Stomach smooth muscle (tissue), 2 donors: ENCODE measurements at regions not wholly inside any gene's neighbourhood (a gene's known extent, or its start where the extent isn't known, plus 50 kb on each side); places are given as distances from the start of the nearest gene placed in this dataset.

Experiments
- H3K27ac ChIP-seq: one replicate; pipeline ENCODE4 v1.7.0; 2013; ENCODE audit warnings: mild to moderate bottlenecking, low read length, inconsistent platforms
- H3K27me3 ChIP-seq, 2 donors: one replicate each; pipeline ENCODE4 v1.7.0; 2013; ENCODE audit warnings: low read length in 2 of 2; ENCODE audit not compliant: insufficient read depth in 2 of 2, control insufficient read depth in 1 of 2
- H3K36me3 ChIP-seq, 2 donors: one replicate each; pipeline ENCODE4 v1.7.0; 2013; ENCODE audit warnings: low read length in 2 of 2; ENCODE audit not compliant: control insufficient read depth in 2 of 2, insufficient read depth in 2 of 2
- H3K4me1 ChIP-seq: one replicate; pipeline ENCODE4 v1.7.0; 2013; ENCODE audit warnings: low read length; ENCODE audit not compliant: control insufficient read depth, insufficient read depth
- H3K4me3 ChIP-seq, 2 donors: one replicate each; pipeline ENCODE4 v1.7.0; 2013; ENCODE audit warnings: low read length in 2 of 2
- H3K9ac ChIP-seq, 2 donors: one replicate each; pipeline ENCODE4 v1.7.0; 2013; ENCODE audit warnings: low read length in 2 of 2, mild to moderate bottlenecking in 1 of 2
- H3K9me3 ChIP-seq, 2 donors: one replicate each; pipeline ENCODE4 v1.7.0; 2013; ENCODE audit warnings: low read length in 2 of 2; ENCODE audit not compliant: control insufficient read depth in 2 of 2
- donor health status: healthy.
- donor health status: Pancreatic carcinoma.

DNA sequence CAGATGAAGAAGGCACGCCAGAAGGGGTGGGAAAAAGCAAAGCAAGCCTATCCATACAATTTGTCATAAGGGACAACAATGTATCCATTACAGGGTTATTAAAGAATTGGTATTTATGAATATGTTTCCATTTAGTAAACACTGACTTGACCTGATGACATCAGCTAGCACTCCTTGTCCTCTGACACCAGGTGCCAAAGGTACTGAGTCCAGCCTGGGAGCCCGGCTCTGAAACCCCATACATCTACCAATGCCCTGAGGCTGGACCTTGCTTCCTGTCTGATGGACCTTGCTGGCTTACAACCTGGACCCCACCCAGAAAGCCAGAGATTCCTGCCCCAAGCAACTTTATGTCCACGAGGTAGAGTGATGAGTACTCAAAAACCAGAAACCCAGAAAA is 263.0 kb upstream of the ATP11B start:
- no peak overlapping the region for H3K27ac ChIP-seq
- H3K27me3 ChIP-seq: no peaks in the 10 kb centered on the region
- no peaks in the 10 kb centered on the region for H3K36me3 ChIP-seq
- no peak overlapping the region for H3K4me3 ChIP-seq
- no peaks in the 10 kb centered on the region for H3K9me3 ChIP-seq
- H3K4me1 ChIP-seq: no peaks in the 10 kb centered on the region
- no peak overlapping the region for H3K9ac ChIP-seq

DNA sequence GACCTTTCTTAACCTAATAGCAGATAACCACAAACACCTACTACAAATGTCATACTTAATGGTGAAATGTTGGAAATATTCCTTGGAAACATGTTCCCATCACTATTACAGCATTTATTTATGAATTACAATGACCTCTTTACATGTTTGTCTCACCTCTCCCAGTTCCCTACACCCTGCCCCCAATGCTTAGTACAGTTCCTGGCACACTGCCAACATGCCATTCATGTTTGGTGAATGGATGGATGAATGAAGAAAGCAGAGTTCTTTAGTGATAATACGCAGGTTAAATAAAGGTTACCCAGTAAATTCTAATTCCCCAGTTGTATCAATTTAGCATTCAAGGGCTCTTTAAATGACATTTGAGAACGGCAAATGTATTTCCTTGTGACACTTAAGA is 259.9 kb upstream of the ATP11B start:
- Histone ChIP-seq H3K27ac (no peak overlapping the region), H3K9me3 (no peaks in the 10 kb centered on the region), H3K9ac (no peak overlapping the region), H3K4me3 (no peak overlapping the region), H3K27me3 (no peaks in the 10 kb centered on the region), H3K4me1 (no peaks in the 10 kb centered on the region), H3K36me3 (no peaks in the 10 kb centered on the region)

DNA sequence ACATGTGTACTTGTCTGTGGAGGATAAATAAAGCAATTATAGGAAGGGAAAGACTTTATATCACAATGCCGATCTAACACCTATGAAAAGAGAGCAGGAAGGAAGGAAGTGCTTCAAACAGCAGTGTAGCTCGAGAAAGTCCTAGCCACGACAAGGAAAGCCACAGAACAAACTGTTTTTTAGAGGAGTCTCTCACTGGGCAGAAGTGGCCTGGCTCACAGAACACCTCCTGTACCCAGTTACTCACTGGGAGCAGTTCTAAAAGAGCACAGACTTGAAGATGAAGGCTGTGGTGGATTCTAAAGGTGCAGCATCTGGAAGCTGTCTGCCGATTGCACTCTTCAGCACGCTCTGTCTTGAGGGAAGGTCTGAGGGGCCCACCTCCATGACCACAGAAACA is 248.8 kb upstream of the ATP11B start:
- H3K9ac ChIP-seq: no peak overlapping the region
- no peaks in the 10 kb centered on the region for H3K4me1 ChIP-seq

DNA sequence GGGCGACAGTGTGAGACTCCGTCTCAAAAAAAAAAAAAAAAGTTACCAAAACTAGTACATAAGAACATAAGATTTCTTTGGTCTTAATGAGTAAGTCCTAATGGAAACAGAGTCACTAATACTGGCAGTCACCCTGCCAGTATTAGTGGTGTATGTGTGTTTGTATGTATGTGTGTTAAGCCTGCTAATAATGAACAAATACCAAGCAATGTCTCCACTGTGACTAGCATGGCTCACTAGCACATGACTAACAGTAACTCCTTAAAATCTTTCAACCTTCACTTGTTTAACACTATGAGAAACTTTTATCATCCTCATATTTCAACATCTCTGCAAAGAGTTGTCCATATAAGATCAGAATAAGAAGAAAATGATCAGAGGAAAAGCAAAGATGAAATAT is 231.0 kb upstream of the ATP11B start:
- no peaks in the 10 kb centered on the region for H3K4me1 ChIP-seq
- H3K4me3 ChIP-seq: no peak overlapping the region
- no peaks in the 10 kb centered on the region for H3K27me3 ChIP-seq
- no peak overlapping the region for H3K27ac ChIP-seq
- no peaks in the 10 kb centered on the region for H3K36me3 ChIP-seq
- no peak overlapping the region for H3K9ac ChIP-seq
- H3K9me3 ChIP-seq: peaks cover 0 to 5% of the 10 kb centered on the region in 2 donors

More for the DNA sequence above, 248.8 kb upstream of the ATP11B start:
- Histone ChIP-seq H3K36me3 (no peaks in the 10 kb centered on the region), H3K4me3 (no peak overlapping the region), H3K27me3 (no peaks in the 10 kb centered on the region), H3K27ac (no peak overlapping the region), H3K9me3 (no peaks in the 10 kb centered on the region)

DNA sequence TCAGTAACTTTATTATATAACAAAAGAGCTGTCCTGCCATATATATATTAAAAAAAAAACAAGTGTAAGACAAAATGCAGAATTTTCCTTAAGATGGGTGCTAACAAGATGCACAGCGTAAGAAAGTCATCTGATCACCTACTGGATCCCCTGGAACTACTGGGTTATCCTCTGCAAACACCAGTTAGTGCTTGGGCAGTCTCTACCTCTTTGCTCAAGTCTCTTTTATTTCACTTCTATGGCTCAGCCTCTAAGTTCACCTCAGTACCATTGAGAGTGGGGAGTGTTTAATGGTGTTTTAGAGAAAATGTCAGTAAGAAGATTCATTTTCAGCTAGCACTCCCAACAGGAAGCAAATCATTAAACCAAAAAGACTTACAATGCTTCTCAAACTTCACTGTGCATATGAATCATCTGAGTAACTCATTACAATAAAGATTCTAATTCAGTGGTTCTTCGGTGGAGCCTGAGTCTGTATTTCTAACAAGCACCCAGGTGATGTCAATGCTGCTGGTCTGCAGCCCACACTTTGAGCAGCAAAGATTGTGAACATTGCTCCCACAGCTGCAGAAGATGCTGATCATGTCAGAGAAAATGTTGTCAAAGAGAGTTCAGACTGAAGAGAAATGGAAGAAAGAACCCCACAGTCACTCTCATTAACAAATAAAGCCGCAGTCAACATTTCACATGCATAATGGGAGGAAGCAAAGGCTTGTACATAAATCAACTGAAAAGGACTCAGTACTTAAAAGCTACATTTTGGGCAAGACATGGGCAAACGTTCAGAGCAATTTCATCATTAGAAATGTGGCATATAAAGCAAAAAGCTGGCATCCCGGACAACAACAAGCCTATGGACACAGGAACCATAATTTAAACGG is 227.1 kb upstream of the ATP11B start:
- H3K27ac ChIP-seq: no peak overlapping the region
- H3K27me3 ChIP-seq: no peaks in the 10 kb centered on the region
- H3K9me3 ChIP-seq: no peaks in the 10 kb centered on the region
- H3K36me3 ChIP-seq: no peaks in the 10 kb centered on the region
- no peak overlapping the region for H3K4me3 ChIP-seq
- no peaks in the 10 kb centered on the region for H3K4me1 ChIP-seq
- no peak overlapping the region for H3K9ac ChIP-seq

DNA sequence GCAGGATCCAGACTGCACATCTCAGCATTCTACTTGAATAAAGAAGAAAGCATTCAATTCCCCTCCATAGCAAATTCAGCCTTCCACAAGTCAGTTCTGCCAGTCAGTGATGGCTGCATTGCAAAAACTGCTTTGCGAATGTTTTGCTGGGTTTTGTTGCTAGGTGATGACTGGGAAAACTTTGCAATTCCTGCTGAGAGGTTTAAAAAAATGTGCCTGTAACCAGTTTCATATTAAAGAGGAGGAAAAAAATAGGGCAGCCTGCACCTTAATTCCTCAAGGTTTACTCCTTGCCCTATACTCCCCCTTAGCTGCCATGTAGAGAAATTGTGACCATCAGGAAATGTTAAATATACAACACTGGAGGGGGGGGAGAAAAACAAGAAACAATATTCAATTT is 225.6 kb upstream of the ATP11B start:
- H3K27me3 ChIP-seq: no peaks in the 10 kb centered on the region
- no peak overlapping the region for H3K9ac ChIP-seq
- no peak overlapping the region for H3K27ac ChIP-seq

DNA sequence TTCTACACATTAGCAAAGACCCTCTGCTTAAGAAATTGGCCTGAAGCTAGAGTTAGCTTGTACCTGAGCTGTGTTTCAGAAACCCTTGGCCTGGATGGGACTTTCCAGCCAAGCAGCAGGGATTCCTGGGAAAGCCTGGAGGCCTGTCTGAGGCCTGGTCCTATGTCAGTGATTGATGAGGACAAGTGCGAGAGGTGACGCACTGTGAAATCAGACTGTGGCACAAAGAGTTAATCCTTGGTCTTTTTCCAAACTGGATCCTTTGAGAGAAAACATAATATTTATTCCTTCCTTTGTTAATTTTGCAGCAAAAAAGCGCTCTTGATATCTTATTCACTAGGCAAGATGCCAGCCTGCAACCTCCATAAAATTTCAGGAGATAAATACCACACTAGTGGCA is 225.0 kb upstream of the ATP11B start:
- H3K9ac ChIP-seq: no peak overlapping the region
- no peak overlapping the region for H3K4me3 ChIP-seq
- H3K4me1 ChIP-seq: no peaks in the 10 kb centered on the region
- no peaks in the 10 kb centered on the region for H3K36me3 ChIP-seq
- H3K27ac ChIP-seq: no peak overlapping the region
- no peaks in the 10 kb centered on the region for H3K9me3 ChIP-seq
- H3K27me3 ChIP-seq: no peaks in the 10 kb centered on the region

More for the DNA sequence above, 225.6 kb upstream of the ATP11B start:
- Histone ChIP-seq H3K9me3 (no peaks in the 10 kb centered on the region), H3K4me3 (no peak overlapping the region), H3K36me3 (no peaks in the 10 kb centered on the region), H3K4me1 (no peaks in the 10 kb centered on the region)

DNA sequence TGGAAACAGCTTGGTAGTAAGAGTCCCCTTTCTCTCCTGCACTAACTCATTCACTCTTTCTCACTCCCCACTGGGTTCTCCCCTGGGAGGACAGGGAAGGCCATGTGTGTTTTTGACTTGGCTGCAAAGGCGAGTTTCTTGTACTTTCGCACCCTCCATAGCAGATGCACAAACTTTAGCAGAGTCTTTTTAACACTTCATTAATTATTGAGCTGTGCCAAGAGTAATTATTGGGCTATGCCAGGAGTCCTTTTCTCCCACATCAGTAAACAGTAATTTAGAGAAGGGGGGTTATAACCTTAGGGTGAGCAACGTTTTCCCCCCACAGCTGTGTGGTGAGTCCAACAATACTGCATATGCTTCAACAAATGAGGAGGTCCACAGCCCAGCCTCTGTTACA is 224.4 kb upstream of the ATP11B start:
- Histone ChIP-seq H3K9ac (no peak overlapping the region), H3K27ac (no peak overlapping the region), H3K27me3 (no peaks in the 10 kb centered on the region), H3K4me3 (no peak overlapping the region), H3K4me1 (no peaks in the 10 kb centered on the region), H3K36me3 (no peaks in the 10 kb centered on the region), H3K9me3 (no peaks in the 10 kb centered on the region)

DNA sequence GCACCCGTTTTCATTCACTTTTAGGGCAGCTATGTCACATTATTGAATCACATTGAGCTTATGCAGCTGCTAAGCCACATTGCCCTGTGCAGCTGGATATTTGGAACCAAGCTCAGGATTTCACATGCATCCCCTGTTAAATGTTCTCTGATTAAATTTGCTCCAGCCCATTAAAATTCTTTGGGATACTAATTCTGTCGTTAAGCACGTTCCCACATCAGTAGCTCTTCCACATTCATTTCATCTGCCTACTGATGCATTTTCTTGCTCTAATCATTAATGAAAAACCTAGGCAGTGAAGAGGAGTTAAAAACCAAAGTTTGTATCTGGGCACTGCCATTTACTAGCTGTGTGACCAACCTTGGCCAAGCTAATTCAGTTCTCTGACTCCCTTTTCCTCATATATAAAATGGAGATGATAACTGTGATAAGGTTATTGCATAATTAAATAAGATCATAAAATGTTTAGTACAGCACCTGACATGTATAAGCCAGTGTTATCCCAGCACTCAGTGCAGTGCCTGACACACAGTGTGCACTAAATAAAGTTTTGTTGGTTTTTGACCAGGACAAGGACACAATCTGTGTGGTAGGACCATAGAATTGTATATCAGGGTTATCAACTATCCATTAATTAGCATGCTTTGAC is 222.2 kb upstream of the ATP11B start:
- no peak overlapping the region for H3K9ac ChIP-seq
- H3K27me3 ChIP-seq: no peaks in the 10 kb centered on the region
- H3K9me3 ChIP-seq: no peaks in the 10 kb centered on the region
- no peaks in the 10 kb centered on the region for H3K36me3 ChIP-seq
- no peaks in the 10 kb centered on the region for H3K4me1 ChIP-seq
- H3K27ac ChIP-seq: no peak overlapping the region
- H3K4me3 ChIP-seq: no peak overlapping the region

DNA sequence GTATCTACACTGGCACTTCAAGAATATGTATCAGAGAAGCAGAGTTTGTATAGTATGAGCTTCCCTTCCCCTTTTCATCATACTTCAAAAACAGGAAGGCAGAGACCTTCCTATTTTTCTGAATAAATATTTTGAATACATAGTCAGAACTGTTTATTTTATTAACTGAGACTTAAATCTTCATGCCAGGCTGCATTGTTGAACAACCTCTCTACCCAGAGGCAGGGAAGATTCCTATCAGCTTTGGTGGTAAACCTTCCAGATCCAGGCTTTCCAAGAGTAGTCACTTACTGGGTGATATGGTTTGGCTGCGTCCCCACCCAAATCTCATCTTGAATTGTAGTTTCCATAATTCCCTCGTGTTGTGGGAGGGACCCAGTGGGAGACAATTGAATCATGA is 217.4 kb upstream of the ATP11B start:
- no peaks in the 10 kb centered on the region for H3K4me1 ChIP-seq
- H3K4me3 ChIP-seq: no peak overlapping the region
- no peak overlapping the region for H3K9ac ChIP-seq
- no peak overlapping the region for H3K27ac ChIP-seq
- H3K36me3 ChIP-seq: no peaks in the 10 kb centered on the region
- H3K27me3 ChIP-seq: no peaks in the 10 kb centered on the region
- no peaks in the 10 kb centered on the region for H3K9me3 ChIP-seq

DNA sequence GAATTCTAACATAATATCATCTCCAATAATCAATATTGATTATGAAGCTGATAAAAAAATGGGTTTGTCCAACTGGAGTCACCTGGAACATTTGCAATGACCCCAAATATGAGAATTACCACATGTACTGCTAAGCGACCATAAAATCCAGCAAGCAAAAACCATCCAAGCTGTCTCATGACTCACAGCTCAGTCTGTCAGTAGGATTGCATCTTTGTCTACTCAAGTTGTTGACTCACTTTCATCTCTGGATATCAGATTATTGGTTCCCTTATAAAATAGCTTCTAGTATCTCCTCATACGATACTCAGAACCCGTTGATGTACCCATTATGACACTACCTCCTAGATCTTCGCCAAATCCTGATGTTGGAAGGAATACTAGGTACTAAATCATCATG is 209.8 kb upstream of the ATP11B start:
- Histone ChIP-seq H3K4me3 (no peak overlapping the region), H3K27me3 (no peaks in the 10 kb centered on the region), H3K4me1 (no peaks in the 10 kb centered on the region), H3K9me3 (no peaks in the 10 kb centered on the region), H3K36me3 (no peaks in the 10 kb centered on the region), H3K9ac (no peak overlapping the region), H3K27ac (no peak overlapping the region)
